ACC112 (cell line): ENCODE measurements at regions not wholly inside any gene's neighbourhood (a gene's known extent, or its start where the extent isn't known, plus 50 kb on each side); places are given as distances from the start of the nearest gene placed in this dataset.
"Not testable (repeated sequence)": the region's sequence is repeated elsewhere in the genome, so short reads cannot be mapped to it uniquely, and the experiment has no call there.

ENCODE experiments used
- H2AFZ ChIP-seq: fragments of 200-600 bp; sonication (generic); one replicate; pipeline ENCODE4 v1.6.0; 2017; ENCODE audit warnings: antibody characterized with exemption, low read length; ENCODE audit not compliant: unreplicated experiment
- H3K27ac ChIP-seq: fragments of 200-600 bp; sonication (generic); 2 replicates; pipeline ENCODE4 v1.5.1; 2014; ENCODE audit warnings: low read depth, mild to moderate bottlenecking, antibody characterized with exemption, low read length, moderate library complexity
- H3K27me3 ChIP-seq: fragments of 200-600 bp; sonication (generic); 2 replicates; pipeline ENCODE4 v1.6.1; 2014; ENCODE audit warnings: mild to moderate bottlenecking, antibody characterized with exemption, low read length, moderate library complexity, mixed read lengths; ENCODE audit not compliant: insufficient read depth
- H3K36me3 ChIP-seq: fragments of 200-600 bp; sonication (generic); 2 replicates; pipeline ENCODE4 v1.6.1; 2016; ENCODE audit warnings: mild to moderate bottlenecking, antibody characterized with exemption, low read length, moderate library complexity, mixed read lengths; ENCODE audit not compliant: insufficient read depth
- H3K4me1 ChIP-seq: fragments of 200-600 bp; sonication (generic); one replicate; pipeline ENCODE4 v1.6.1; 2016; ENCODE audit warnings: low read length, mixed read lengths; ENCODE audit not compliant: insufficient read depth, unreplicated experiment, control insufficient read depth
- H3K4me3 ChIP-seq: fragments of 200-600 bp; sonication (generic); 2 replicates; pipeline ENCODE4 v1.5.1; 2014; ENCODE audit warnings: mild to moderate bottlenecking, low read depth, low read length
- H3K79me2 ChIP-seq: fragments of 200-600 bp; sonication (generic); one replicate; pipeline ENCODE4 v1.6.0; 2016; ENCODE audit warnings: low read length; ENCODE audit not compliant: control insufficient read depth, unreplicated experiment, insufficient read depth

GRCh38 chr12:126976579-126976978, 1290.4 kb upstream of the TMEM132C start:
- Histone ChIP-seq H3K79me2 (no peaks in the 10 kb centered on the region), H2AFZ (no peak overlapping the region), H3K4me3 (no peak overlapping the region), H3K36me3 (no peaks in the 10 kb centered on the region), H3K27me3 (peaks cover 76% of the 10 kb centered on the region), H3K4me1 (no peaks in the 10 kb centered on the region), H3K27ac (no peak overlapping the region)

- not testable (repeated sequence) for H3K4me1 ChIP-seq, H3K4me3 ChIP-seq, H3K27ac ChIP-seq, H3K79me2 ChIP-seq, H3K36me3 ChIP-seq, H2AFZ ChIP-seq
- H3K27me3 ChIP-seq, result peaks cover 56% of the 10 kb centered on the region
These were observed 1287.4 kb upstream of the TMEM132C start for GRCh38 chr12:126979564-126979963.

DNA sequence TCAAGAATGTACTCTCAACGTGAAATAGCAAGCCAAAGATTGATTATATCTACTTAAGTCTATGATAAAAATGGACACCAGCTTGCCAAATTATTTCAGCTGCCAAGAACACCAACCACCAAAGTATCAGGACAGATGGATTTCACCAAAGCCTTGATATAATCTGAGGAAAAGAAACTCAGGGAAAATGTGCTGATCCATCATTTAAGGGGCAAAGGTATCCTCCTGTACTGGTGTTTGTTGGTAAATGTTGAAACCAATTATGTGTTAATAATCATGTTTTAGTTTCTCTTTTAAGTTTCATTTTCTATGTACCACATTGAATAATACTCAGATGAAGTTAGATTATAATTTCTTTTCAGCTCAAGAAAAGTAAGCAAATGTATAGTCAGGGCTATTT, 1284.3 kb upstream of the TMEM132C start:
- Histone ChIP-seq H2AFZ (no peak overlapping the region), H3K79me2 (no peaks in the 10 kb centered on the region), H3K36me3 (no peaks in the 10 kb centered on the region), H3K27me3 (peaks cover 51% of the 10 kb centered on the region), H3K4me3 (no peak overlapping the region), H3K27ac (no peak overlapping the region), H3K4me1 (no peaks in the 10 kb centered on the region)

GRCh38 chr12:126983735-126984134, 1283.2 kb upstream of the TMEM132C start:
- not testable (repeated sequence) for H3K36me3 ChIP-seq, H3K4me3 ChIP-seq, H3K4me1 ChIP-seq, H3K79me2 ChIP-seq, H3K27ac ChIP-seq, H2AFZ ChIP-seq
- H3K27me3 ChIP-seq, result peaks cover 50% of the 10 kb centered on the region

- not testable (repeated sequence) for H3K79me2 ChIP-seq, H3K4me1 ChIP-seq, H3K4me3 ChIP-seq
These were observed 1281.3 kb upstream of the TMEM132C start for GRCh38 chr12:126985663-126986062.

DNA sequence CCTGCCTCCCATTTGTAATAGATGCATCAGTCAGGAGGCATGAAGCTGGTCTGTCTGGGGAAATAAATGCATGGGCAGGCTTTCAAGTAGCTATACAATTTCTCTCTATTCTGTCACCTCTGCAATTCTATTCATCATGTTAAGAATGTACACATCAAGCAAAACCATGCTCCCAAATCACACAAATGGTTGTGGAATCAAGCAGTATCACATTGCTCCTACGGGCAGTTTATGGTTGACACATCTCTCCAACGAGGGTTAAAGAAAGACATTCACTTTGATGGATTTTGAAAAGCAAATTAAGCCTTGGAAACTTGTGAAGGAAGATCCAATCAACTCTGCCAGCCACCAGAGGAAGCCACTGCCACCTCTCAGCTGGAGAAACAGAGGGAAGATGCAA, 1277.4 kb upstream of the TMEM132C start:
- H3K27ac ChIP-seq, result no peak overlapping the region
- H3K4me3 ChIP-seq, result no peak overlapping the region
- H3K4me1 ChIP-seq, result no peaks in the 10 kb centered on the region
- no peaks in the 10 kb centered on the region for H3K36me3 ChIP-seq
- no peaks in the 10 kb centered on the region for H3K79me2 ChIP-seq
- peaks cover 63% of the 10 kb centered on the region for H3K27me3 ChIP-seq
- H2AFZ ChIP-seq, result no peak overlapping the region

More at GRCh38 chr12:126985663-126986062, 1281.3 kb upstream of the TMEM132C start:
- not testable (repeated sequence) for H3K36me3 ChIP-seq, H3K27ac ChIP-seq, H2AFZ ChIP-seq
- peaks cover 55% of the 10 kb centered on the region for H3K27me3 ChIP-seq

DNA sequence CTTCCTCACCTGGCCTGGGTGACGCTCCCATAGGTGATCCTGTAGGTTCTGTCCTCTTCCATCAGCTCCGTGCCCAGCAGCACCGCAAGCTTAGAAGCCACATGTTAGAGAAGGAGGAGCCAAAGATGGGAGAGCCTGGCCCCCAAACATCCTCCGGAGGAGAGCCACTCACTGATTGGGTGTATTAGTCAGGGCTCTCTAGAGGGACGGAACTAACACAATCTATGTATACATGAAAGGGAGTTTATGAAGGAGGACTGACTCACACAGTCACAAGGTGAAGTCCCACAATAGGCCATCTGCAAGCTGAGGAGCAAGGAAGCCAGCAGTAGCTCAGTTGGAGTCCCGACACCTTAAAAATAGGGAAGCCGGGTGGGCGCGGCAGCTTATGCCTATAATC, 1273.1 kb upstream of the TMEM132C start:
- Histone ChIP-seq H3K27ac (no peak overlapping the region), H3K4me1 (no peaks in the 10 kb centered on the region), H3K36me3 (no peaks in the 10 kb centered on the region), H3K79me2 (no peaks in the 10 kb centered on the region), H3K4me3 (no peak overlapping the region), H2AFZ (no peak overlapping the region), H3K27me3 (peaks cover 78% of the 10 kb centered on the region)

DNA sequence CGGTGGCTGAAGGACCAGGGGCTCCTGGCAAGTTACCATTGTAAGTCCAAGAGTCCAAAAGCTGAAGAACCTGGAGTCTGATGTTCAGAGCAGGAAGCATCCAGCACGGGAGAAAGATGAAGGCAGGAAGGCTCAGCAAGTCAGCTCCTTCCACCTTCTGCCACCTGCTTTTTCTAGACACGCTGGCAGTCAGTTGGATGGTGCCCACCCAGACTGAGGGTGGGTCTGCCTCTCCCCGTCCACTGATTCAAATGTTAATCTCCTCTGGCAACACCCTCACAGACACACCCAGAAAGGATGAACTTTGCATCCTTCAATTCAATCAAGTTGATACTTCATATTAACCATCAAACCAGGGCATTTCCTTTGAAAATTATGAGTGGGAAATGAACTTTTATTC, 1272.4 kb upstream of the TMEM132C start:
- Histone ChIP-seq H3K4me3 (no peak overlapping the region), H2AFZ (no peak overlapping the region), H3K36me3 (no peaks in the 10 kb centered on the region), H3K4me1 (no peaks in the 10 kb centered on the region), H3K27me3 (peaks cover 71% of the 10 kb centered on the region), H3K27ac (no peak overlapping the region), H3K79me2 (no peaks in the 10 kb centered on the region)

DNA sequence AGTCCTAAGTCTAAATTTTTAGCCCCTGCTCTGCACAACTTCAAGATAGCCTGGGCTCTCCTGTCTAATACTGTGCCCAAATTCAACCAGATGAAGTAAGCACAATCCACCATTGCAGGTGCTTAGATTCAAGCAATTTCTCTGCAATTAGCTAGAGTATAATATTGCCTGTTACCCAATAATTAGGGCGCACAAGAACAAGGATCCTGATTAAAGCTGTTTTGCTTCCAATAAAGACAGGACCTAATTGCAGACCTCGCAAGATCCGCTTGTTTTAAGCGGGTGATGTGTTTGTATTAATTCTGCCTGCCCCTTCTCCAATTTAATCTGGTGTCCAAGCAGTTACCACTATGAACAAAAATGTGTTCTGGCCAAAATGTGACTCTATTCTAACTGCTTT, 1268.9 kb upstream of the TMEM132C start:
- H3K27me3 ChIP-seq, result peaks cover 43% of the 10 kb centered on the region
- no peaks in the 10 kb centered on the region for H3K79me2 ChIP-seq
- no peak overlapping the region for H3K27ac ChIP-seq
- no peak overlapping the region for H2AFZ ChIP-seq
- no peaks in the 10 kb centered on the region for H3K36me3 ChIP-seq
- H3K4me1 ChIP-seq, result no peaks in the 10 kb centered on the region
- no peak overlapping the region for H3K4me3 ChIP-seq

GRCh38 chr12:126998747-126999285, 1268.2 kb upstream of the TMEM132C start:
- Histone ChIP-seq H2AFZ (no peak overlapping the region), H3K4me3 (no peak overlapping the region), H3K36me3 (no peaks in the 10 kb centered on the region), H3K79me2 (no peaks in the 10 kb centered on the region), H3K4me1 (no peaks in the 10 kb centered on the region), H3K27ac (no peak overlapping the region), H3K27me3 (peaks cover 39% of the 10 kb centered on the region)

- Histone ChIP-seq H3K4me1 (no peaks in the 10 kb centered on the region), H2AFZ (no peak overlapping the region), H3K27ac (no peak overlapping the region), H3K79me2 (no peaks in the 10 kb centered on the region), H3K4me3 (no peak overlapping the region), H3K36me3 (no peaks in the 10 kb centered on the region), H3K27me3 (peaks cover 37% of the 10 kb centered on the region)
These were observed 1267.6 kb upstream of the TMEM132C start for GRCh38 chr12:126999352-126999751.
